ENCODE measurements at regions not wholly inside any gene's neighbourhood (a gene's known extent, or its start where the extent isn't known, plus 50 kb on each side); places are given as distances from the start of the nearest gene placed in this dataset.
"Not testable (repeated sequence)": the region's sequence is repeated elsewhere in the genome, so short reads cannot be mapped to it uniquely, and the experiment has no call there.

DNA sequence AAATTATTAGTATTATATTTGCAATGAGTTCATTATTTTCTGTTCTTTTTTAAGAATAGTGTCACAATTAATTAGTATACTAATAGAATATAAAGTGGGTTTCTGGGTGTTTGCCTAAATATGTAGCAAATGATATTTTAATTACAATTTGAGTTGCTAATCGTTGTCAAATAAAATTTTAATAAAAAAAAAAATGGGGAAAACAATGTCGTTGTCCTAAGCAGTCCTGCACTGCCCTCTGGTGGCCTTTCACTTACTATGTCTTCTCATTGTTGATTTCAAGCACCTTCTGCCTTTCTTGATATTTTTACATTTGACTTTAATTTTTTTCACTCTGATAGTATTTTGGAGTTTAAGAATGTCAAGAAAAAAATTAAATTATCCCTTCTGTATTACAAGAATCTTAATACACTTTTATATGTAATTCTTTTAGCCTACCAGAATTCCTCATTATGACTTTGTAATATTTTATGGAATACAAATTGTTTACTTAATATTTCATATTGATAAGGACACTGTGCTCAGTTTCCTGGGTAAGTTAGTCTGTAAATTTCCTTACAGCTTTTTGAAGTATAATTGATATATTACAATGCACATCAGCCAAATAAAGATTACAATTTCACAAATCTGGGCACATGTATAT, 104.5 kb upstream of the FMN2 start:
- CTCF ChIA-PET = interaction anchor here (0.6 to 4.6 kb wide), 11 partner anchors 8 to 393 kb away, joined by 3 to 40 read pairs (median 4); no protein-coding TSS in a partner anchor
- WGBS (ENCODE audit: missing lambda C conversion rate) = under 1% methylated on average over 2 of the region's 2 CpGs

DNA sequence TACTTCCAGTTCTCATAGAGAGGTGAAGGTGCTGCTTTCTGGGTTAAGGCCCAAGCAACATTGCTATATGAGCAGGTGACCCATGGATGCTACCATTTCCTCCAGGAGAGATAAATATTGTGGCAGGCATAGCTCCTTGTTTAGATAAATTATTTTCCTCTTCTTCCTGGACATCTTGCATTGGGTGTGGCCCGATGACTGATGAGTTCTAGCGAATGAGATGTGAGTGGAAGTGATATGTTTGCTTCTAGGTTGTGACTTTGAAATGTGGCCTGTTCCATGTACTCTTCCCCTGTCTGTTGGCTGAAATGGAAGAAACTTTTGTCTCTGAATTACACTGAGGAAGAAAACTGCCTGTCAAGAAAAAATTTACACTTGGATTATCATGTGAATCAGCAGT, 101.7 kb upstream of the FMN2 start:
- DNase-seq (ENCODE audit: low read depth in 1 of 2, low spot score in 1 of 2) (no peak), FAIRE-seq (no peak), ATAC-seq (no peak)
- CTCF ChIA-PET = interaction anchor here (4.6 kb wide), 1 partner anchor 38 kb away, joined by 40 read pairs; no protein-coding TSS in a partner anchor
- Histone ChIP-seq H3K4me3 (no peak overlapping the region), H3K4me1 (no peaks in the 10 kb centered on the region), H3K9me3 (peaks cover 10% of the 10 kb centered on the region; the same call in 2 of the 3 replicates), H3K4me2 (no peak overlapping the region), H3K27ac (no peak overlapping the region)
- WGBS (ENCODE audit: missing lambda C conversion rate) = 43% methylated on average over 2 of the region's 2 CpGs
- no peak for TF ChIP-seq PHF8 (IDR thresholded peaks at IDR 0.05; ENCODE audit: borderline replicate concordance, low read depth)
- POLR2A ChIA-PET = no interaction called here

More for the DNA sequence above, 104.5 kb upstream of the FMN2 start:
- TF ChIP-seq RAD21 (conservative IDR thresholded peaks at IDR 0.05 in 1 of 2, IDR thresholded peaks at IDR 0.05 in 1 of 2) (peak; percentile 74 to 84), HOXB5 (CRISPR knock-in tag; IDR thresholded peaks at IDR 0.05) (no peak), SMC3 (IDR thresholded peaks at IDR 0.05) (peak; percentile 78), HDAC2 (IDR thresholded peaks at IDR 0.05) (no peak), PHF8 (IDR thresholded peaks at IDR 0.05; ENCODE audit: borderline replicate concordance, low read depth) (no peak), CTCF (IDR thresholded peaks at IDR 0.05) (peak; percentile 88), JUNB (IDR thresholded peaks at IDR 0.05) (no peak), EHF (CRISPR knock-in tag; IDR thresholded peaks at IDR 0.05) (no peak), ATOH8 (CRISPR knock-in tag; IDR thresholded peaks at IDR 0.05; ENCODE audit: low read depth) (no peak), HOXB13 (CRISPR knock-in tag; IDR thresholded peaks at IDR 0.05; ENCODE audit: low read depth) (no peak)
- Histone ChIP-seq H3K4me1 (no peaks in the 10 kb centered on the region), H3K4me3 (no peak overlapping the region), H3K27ac (no peak overlapping the region), H3K9me3 (peaks cover 24% of the 10 kb centered on the region; the same call in 2 of the 3 replicates), H3K4me2 (no peak overlapping the region)
- DNase-seq (ENCODE audit: low read depth in 1 of 2, low spot score in 1 of 2) = peak in 1 of 2 experiments; percentile 67
- FAIRE-seq = no peak
- POLR2A ChIA-PET = no interaction called here
- ATAC-seq = peak in 1 of 2 experiments; percentile 63; a peak in 2 of 6 replicates

GRCh38 chr1:239992566-239992965, 99.1 kb upstream of the FMN2 start:
- DNase-seq (ENCODE audit: low read depth in 1 of 2, low spot score in 1 of 2); ATAC-seq; H3K4me3 ChIP-seq; POLR2A ChIA-PET; H3K27ac ChIP-seq; H3K4me2 ChIP-seq; FAIRE-seq; H3K9me3 ChIP-seq; H3K4me1 ChIP-seq: not testable (repeated sequence)
- 32% methylated on average over 8 of the region's 8 CpGs for WGBS (ENCODE audit: missing lambda C conversion rate)
- CTCF ChIA-PET = interaction anchor here (1.5 kb wide), 1 partner anchor 12 kb away, joined by 5 read pairs; no protein-coding TSS in a partner anchor

DNA sequence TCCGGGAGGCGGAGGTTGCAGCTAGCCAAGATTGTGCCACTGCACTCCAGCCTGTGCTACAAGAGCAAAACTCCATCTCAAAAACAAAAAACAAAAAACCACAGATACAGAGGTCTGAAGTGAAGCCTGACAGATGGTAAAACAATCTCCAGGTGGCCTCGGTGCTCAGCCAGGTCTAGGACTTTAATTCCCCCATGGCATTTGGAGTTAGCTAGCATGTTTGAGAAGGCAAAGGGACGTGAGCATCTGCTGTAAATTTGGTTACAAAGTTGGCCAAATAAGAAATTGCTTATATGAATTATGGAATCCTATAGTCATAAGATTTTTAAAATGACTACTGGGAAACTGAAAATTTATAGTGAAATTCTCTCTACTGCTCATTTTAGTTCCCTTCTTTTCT, 98.3 kb upstream of the FMN2 start:
- Histone ChIP-seq H3K27ac (no peak overlapping the region), H3K9me3 (no peaks in the 10 kb centered on the region), H3K4me1 (peaks cover 2% of the 10 kb centered on the region; the same call in 1 of the 3 replicates), H3K4me3 (no peak overlapping the region), H3K4me2 (no peak overlapping the region)
- DNase-seq (ENCODE audit: low read depth in 1 of 2, low spot score in 1 of 2) = no peak
- 0 out of 2 replicates have a peak, but pooled peaks have one; percentile 0 for TF ChIP-seq RNF2 (IDR thresholded peaks at IDR 0.05; ENCODE audit: borderline replicate concordance, low read depth)
- TF ChIP-seq EP300 (IDR thresholded peaks at IDR 0.05) = no peak
- CTCF ChIA-PET = interaction anchor here (1.5 kb wide), 1 partner anchor 12 kb away, joined by 5 read pairs; no protein-coding TSS in a partner anchor
- POLR2A ChIA-PET = no interaction called here
- ATAC-seq = no peak
- 48% methylated on average over 4 of the region's 4 CpGs for WGBS (ENCODE audit: missing lambda C conversion rate)
- FAIRE-seq = no peak

All from A549 (cell line).